Spleen (tissue), 7 donors: ENCODE measurements at regions not wholly inside any gene's neighbourhood (a gene's known extent, or its start where the extent isn't known, plus 50 kb on each side); places are given as distances from the start of the nearest gene placed in this dataset.

Source experiments
- CTCF ChIP-seq, 11 experiments: fragments of 200-600 bp in 7 of 11; fragments of 450-650 bp in 4 of 11; sonication (generic) in 4 of 11; IDR thresholded peaks in 8 of 11; conservative IDR thresholded peaks in 3 of 11; 1 replicate in 7 of 11; 2 replicates in 4 of 11; pipeline versions ENCODE4 v1.4.0 to v1.8.0; 2016 to 2021; ENCODE audit warnings: antibody characterized with exemption in 11 of 11, inconsistent platforms in 4 of 11, mild to moderate bottlenecking in 1 of 11
- POLR2AphosphoS5 ChIP-seq, 3 donors: sonication (generic); formaldehyde crosslinking; IDR thresholded peaks; one replicate each; pipeline ENCODE4 v1.5.1; 2017; ENCODE audit warnings: antibody characterized with exemption in 3 of 3
- donor health status: DM: no; HTN: no; CAD: no; lungs with moderate emphysema.
- donor health status: DM: no; HTN: no; CAD: no.
- donor health status: DM: no; HTN: no; CAD: no.

DNA sequence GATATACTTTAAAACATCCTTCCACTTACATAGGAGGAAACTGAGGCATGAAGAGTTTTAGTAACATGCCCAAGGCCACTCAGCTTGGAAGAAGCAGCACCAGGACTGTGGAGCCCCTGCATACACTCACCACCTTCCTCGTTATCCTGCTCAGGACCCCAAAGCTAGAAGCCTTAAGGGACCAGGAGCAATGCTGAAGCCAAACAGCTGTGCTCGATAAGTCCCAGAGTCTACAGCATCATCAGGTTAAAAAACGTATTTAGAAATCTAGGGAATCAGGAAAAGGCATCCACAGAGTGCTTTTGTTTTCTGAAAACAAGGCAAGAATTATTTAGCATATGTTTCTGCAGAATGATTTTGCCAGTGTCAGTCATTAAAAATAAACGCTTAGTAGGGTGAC lies 301.7 kb upstream of the ESRRG start:
- TF ChIP-seq CTCF (IDR thresholded peaks at IDR 0.05 in 8 of 11, conservative IDR thresholded peaks at IDR 0.05 in 3 of 11) (no peak), POLR2AphosphoS5 (IDR thresholded peaks at IDR 0.05) (no peak)
